Type B pancreatic cell (in vitro differentiated cells): ENCODE measurements at regions not wholly inside any gene's neighbourhood (a gene's known extent, or its start where the extent isn't known, plus 50 kb on each side); places are given as distances from the start of the nearest gene placed in this dataset.

Experiments used
- DNase-seq: peaks from one replicate; pipeline ENCODE4 v3.0.0; 2021; ENCODE audit warnings: mixed read lengths; ENCODE audit not compliant: unreplicated experiment; ENCODE audit errors: extremely low spot score
- H3K27ac Mint-ChIP-seq: 2 replicates; pipeline ENCODE4 v1.8.0; 2021; ENCODE audit warnings: mild to moderate bottlenecking, mixed read lengths
- H3K27me3 Mint-ChIP-seq: 2 replicates; pipeline ENCODE4 v1.8.0; 2021; ENCODE audit warnings: mixed read lengths
- H3K36me3 Mint-ChIP-seq: 2 replicates; pipeline ENCODE4 v1.8.0; 2021; ENCODE audit warnings: mixed read lengths
- H3K4me1 Mint-ChIP-seq: one replicate; pipeline ENCODE4 v1.8.0; 2021; ENCODE audit warnings: mixed read lengths; ENCODE audit not compliant: unreplicated experiment
- H3K4me3 Mint-ChIP-seq: 2 replicates; pipeline ENCODE4 v1.8.0; 2021; ENCODE audit warnings: mild to moderate bottlenecking, mixed read lengths
- H3K9me3 Mint-ChIP-seq: 2 replicates; pipeline ENCODE4 v1.8.0; 2021; ENCODE audit warnings: mixed read lengths
- CTCF ChIP-seq: fragments of 200-600 bp; sonication (generic); conservative IDR thresholded peaks from 2 replicates; pipeline ENCODE4 v1.5.0; 2021; ENCODE audit warnings: antibody characterized with exemption, mild to moderate bottlenecking

- Mint-ChIP-seq H3K9me3 (no peaks in the 10 kb centered on the region), H3K27me3 (peaks cover 10% of the 10 kb centered on the region), H3K4me3 (no peak overlapping the region), H3K36me3 (no peaks in the 10 kb centered on the region), H3K27ac (no peak overlapping the region), H3K4me1 (no peaks in the 10 kb centered on the region)
- no peak for DNase-seq
- TF ChIP-seq CTCF = no peak
These were observed 137.1 kb upstream of the TWIST2 start for GRCh38 chr2:238710787-238711186.

- H3K4me1 Mint-ChIP-seq = no peaks in the 10 kb centered on the region
- H3K27ac Mint-ChIP-seq = no peak overlapping the region
- H3K4me3 Mint-ChIP-seq = no peak overlapping the region
- no peak for DNase-seq
- H3K36me3 Mint-ChIP-seq = no peaks in the 10 kb centered on the region
- peaks cover 16% of the 10 kb centered on the region for H3K27me3 Mint-ChIP-seq
- no peak for TF ChIP-seq CTCF
- H3K9me3 Mint-ChIP-seq = no peaks in the 10 kb centered on the region
These were observed 136.5 kb upstream of the TWIST2 start for GRCh38 chr2:238711346-238711745.

GRCh38 chr2:238712011-238712410 lies 135.9 kb upstream of the TWIST2 start:
- no peaks in the 10 kb centered on the region for H3K4me1 Mint-ChIP-seq
- TF ChIP-seq CTCF = no peak
- peaks cover 20% of the 10 kb centered on the region for H3K27me3 Mint-ChIP-seq
- H3K4me3 Mint-ChIP-seq = no peak overlapping the region
- no peaks in the 10 kb centered on the region for H3K9me3 Mint-ChIP-seq
- no peaks in the 10 kb centered on the region for H3K36me3 Mint-ChIP-seq
- no peak overlapping the region for H3K27ac Mint-ChIP-seq
- no peak for DNase-seq

- peaks cover 20% of the 10 kb centered on the region for H3K27me3 Mint-ChIP-seq
- H3K27ac Mint-ChIP-seq = no peak overlapping the region
- no peak for DNase-seq
- H3K9me3 Mint-ChIP-seq = no peaks in the 10 kb centered on the region
- no peak overlapping the region for H3K4me3 Mint-ChIP-seq
- no peaks in the 10 kb centered on the region for H3K4me1 Mint-ChIP-seq
- no peaks in the 10 kb centered on the region for H3K36me3 Mint-ChIP-seq
- TF ChIP-seq CTCF = no peak
These were observed 134.6 kb upstream of the TWIST2 start for GRCh38 chr2:238713198-238713826.

- peaks cover 20% of the 10 kb centered on the region for H3K27me3 Mint-ChIP-seq
- no peak overlapping the region for H3K27ac Mint-ChIP-seq
- H3K4me1 Mint-ChIP-seq = no peaks in the 10 kb centered on the region
- no peak overlapping the region for H3K4me3 Mint-ChIP-seq
- no peaks in the 10 kb centered on the region for H3K36me3 Mint-ChIP-seq
- DNase-seq = no peak
- TF ChIP-seq CTCF = no peak
- H3K9me3 Mint-ChIP-seq = no peaks in the 10 kb centered on the region
These were observed 133.8 kb upstream of the TWIST2 start for GRCh38 chr2:238714038-238714528.
